GM18907 (cell line): ENCODE measurements at regions not wholly inside any gene's neighbourhood (a gene's known extent, or its start where the extent isn't known, plus 50 kb on each side); places are given as distances from the start of the nearest gene placed in this dataset.

Experiments
- ATAC-seq: cut with Tn5 transposase; IDR thresholded peaks from one replicate; pipeline ENCODE4 v1.9.1; 2021; ENCODE audit warnings: mild to moderate bottlenecking, moderate library complexity; ENCODE audit not compliant: unreplicated experiment

DNA sequence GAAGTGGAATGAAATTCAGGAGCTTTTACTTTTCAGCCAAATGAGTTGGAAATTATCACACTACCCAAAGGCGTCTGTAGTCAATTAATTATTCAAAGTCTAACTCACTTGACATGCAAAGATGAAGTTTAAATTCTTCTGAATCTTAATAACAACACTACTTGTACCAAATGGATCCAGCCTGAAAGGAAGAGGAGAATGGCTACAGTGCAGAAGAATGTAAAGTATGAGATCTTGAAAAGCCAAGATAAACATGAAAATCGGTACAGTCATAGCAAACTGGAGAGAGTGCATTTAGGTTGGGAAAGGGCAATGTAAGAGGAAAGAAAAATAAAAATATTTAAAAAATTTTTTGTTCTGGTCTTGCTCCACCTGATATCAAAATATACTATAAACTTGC is 195.5 kb downstream of the SIM1 start:
- no peak for ATAC-seq

DNA sequence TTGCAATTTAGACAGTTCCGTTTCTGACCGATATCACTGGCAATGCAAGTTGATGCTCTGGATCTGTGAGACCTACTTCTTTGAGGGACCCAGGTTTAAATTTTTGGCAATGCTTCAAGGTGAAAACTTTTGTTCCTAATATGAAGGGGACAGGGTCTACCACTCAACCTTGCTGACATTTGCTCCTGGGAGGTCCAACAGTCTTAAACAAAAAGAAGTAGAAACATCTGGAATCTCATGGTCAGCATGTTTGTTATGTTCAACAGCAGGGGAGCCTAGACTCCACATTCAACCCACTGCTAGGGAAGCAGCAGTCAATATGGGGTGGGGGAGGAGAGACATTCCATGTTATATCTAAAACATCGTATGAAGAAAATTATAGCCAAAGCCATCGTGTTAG is 196.4 kb downstream of the SIM1 start:
- ATAC-seq, result no peak

DNA sequence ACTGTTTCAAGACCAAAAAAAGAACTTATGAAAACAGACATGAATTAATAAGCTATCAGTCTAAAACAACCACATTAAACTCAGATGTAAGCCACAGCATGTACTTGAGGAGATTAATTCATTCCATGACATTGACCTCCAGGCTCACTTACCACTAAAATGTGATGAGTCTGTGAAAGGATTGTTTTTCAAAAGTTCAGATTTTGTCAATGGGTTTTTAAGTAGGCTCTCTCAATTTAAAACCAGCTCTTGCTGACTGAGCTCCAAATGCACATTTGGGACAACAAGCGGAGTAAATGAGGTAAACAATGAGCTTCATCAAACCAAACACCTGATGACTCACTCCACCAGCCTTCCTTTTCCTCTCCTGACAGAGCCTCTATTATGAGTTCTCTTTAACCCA is 197.0 kb downstream of the SIM1 start:
- ATAC-seq, result no peak

DNA sequence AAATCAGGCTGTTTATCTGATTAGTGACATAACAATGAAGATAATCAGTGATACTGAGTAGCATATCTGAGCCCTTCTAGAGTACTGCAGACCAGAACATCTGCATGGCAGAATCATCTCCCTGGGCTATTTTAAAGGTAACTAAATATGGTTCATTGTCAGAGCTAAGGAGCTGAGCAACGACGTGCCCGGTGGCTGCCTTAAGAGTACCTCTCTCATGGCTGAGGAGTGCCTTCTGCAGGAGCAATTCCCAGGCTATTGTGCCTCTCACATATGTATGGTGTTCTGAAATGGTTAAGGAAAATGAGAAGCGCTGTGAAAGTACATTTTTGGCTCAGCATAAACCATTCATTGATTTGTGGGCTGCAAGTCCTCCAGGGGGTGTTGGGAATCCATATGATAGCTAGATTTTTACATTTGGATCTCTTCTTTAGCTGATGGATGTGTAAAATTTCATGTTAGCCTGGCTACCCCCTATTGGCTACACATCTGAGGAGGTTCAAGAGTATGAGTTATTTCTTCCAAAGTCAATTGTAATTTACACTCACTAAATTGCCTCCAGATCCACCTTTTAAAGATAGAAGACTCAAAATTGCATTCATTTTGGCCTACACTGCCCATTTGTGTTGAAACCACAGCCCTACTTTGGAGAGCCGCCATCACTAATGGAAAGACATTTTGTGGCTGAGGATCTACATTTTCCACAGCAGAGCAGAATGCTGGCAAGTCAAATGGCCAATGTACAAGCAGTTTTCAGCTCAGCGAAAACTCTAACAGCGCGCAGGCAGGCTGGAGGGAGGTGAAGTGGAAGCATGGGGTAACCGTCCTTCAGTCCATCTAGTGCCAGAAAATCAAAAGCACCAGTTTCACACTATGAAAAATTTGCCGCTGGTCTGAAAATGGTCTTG is 198.0 kb downstream of the SIM1 start:
- ATAC-seq, result no peak

DNA sequence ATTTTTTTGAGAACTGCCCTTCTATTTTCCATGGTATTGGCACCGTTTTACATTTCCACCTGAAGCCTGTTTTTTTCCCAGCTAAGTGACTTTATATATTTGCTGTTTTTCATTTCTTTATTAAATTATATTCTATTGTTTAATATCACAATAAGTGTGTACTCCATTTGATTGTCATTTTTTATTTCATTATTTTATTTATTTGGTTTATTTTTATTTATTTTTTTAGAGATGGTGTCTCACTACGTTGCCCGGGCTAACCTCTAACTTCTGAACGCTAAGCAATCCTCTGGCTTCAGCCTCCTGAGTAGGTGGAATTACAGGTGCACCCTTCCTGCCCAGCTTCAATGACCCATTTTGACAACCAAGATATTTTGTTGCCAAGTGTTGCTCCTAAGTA is 202.6 kb downstream of the SIM1 start:
- ATAC-seq, result no peak

DNA sequence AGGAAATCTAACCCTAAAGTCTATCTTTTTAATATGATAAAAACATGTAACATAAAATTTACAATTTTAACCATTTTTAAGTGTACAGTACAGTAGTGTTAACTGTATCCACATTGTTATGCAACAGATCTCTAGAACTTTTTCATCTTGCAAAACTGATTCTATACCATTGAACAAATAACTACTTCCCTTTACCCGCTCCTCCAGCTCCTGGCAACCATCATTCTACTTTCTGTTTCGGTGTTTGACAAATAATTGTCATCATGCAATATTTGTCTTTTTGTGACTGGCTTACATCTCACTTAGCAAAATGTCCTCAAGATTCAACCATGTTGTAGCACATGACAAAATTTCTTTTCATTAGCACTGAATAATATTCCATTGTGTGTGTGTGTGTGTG is 203.2 kb downstream of the SIM1 start:
- ATAC-seq, result no peak

DNA sequence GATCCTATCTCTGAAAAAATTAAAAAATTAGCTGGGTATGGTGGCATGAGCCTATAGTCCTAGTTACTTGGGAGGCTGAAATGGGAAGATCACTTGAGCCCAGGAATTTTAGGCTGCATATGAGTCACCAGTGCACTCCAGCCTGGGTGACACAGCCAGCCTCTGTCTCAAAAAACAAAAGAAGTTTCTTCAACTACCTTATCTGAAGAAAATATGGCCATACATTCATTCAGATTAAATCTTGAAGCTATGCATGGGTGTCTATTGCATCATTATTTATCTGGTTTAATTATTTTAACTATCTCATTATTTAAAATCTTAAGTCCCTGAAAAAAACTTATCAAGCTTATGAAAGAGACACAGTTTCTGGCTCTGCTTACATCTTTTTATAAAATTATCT is 204.1 kb downstream of the SIM1 start:
- no peak for ATAC-seq

DNA sequence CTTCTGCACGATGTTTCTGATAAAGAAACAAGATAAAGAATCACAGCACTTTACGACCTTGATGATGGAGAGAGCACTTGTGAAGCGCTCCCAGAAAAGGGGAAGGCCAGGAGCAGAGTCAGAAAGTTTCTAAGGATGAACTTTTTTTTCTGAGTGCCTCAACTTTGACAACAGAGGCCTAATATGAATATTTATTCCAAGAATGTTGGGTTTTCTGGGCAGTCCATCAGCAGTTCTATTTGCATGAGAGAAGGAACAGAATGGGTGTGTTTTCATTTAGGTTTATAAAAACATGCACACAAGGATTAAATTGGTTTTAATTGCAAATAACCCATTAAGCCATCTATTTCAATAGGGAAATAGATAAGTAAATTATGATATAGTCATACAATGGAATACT is 204.9 kb downstream of the SIM1 start:
- no peak for ATAC-seq

DNA sequence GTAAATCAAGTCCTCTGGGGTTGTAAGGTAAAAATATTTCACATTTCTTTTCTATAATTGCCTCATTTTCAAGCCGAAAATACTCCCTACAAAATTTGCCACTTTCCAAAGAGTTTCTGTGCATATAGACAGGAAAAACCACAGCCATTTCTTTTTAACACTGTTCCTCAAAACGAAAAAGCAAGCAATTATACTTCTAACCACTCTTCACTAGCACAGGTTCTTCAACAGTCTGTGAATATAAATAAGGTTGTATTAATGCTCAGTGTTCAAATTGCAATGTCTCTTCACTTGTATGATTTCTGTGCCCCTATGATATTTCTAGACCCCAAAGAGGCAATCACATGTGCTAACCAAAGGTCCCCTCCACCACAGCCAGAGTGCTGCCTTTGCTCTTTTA is 206.0 kb downstream of the SIM1 start:
- no peak for ATAC-seq

DNA sequence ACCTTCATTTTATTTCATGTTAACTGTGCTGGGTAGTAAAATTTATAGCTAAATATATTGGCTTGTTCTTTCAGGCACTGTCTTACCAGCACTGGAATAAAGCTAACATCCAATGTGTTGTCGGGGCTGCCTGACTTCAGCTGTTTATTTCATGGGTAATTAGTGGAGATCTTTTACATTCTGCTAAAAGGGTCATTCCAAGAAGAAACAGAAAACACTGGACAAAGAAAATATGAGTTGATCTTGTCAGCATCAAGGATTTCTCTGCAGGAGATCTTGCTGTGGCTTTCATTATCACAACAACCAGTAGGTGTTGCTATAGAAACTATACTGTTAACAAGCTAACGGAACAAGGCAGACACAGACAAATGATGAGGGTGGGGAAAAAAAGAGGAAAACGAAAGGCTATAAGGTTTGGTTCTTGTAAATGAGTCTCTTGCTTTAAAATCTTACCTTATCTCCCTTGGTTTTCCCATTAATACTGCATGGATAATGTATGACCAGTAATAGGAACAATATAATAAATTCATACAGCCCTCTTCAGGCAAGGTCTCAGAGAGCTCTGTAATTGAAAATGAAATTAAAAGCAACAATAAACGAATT is 206.8 kb downstream of the SIM1 start:
- ATAC-seq, result peak; percentile 96

DNA sequence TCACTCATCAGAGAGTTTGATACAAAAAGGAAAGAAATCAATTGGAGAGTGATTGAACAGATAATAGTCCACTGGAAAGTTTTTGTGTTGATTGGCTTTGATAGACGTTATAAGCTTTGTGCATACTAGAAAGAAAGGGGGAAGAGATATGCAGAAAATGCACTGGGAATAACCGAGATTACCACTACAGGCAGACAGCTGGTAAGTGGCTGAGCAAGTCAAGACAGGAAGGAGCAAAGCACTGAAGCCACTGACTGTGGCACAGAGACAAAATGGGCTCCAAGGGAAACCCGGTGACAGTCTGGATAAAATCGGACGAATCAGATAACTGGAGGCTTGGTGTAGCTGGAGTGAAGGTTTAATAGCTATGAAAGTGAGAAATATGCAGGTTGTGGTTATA is 209.0 kb downstream of the SIM1 start:
- no peak for ATAC-seq

DNA sequence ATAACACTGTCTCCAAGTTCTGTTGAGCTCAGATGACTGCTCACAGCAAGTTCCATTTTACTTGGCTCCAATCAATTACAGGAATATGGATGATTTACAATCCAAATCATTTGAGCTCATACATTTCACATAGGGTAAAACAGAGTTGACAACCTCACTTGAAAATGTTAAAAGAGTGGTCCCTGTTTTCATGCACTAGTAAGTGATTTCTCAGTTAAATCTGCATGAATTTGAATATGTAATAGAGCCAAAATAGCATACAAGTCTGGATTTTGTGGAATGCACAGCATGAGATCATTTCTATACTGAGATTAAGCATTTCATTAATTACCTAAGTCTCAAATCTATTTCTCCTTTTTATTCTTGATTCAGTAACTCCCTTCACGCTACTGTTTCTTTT is 217.6 kb downstream of the SIM1 start:
- ATAC-seq, result no peak

DNA sequence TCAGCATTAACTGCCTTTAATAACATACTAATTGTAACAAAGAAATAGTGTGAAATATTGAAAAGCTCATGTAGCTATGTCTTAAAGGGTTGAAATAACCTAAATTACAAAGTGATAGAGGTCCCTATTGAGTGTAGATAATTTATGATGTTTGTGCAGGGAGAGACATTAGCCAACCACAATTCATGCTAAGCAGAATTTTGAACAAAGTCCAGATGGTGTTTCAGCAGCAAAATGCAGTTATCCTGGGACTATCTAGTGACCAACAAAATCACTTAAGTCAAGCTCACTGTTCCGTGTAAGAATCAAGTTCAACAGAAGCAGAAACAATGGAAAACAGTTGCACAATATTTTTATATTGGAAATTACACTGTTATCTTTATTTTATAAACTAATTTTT is 218.5 kb downstream of the SIM1 start:
- no peak for ATAC-seq

DNA sequence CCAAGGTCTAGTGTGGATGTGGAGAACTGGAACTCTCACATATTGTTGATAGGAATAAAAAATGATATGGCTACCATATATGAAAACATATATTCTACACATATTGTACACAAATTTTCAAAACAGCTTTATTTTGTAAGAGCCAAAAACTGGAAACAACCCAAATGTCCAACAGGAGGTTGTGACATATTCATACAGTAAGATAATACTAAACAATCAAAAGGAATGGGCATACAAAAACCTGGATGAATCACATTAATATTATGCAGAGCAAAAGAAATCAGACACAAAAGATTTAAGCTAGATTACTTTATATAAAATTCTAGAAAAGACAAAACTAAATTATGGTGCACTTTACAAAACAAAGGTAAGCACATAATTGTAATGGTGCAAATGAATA is 223.9 kb downstream of the SIM1 start:
- ATAC-seq, result no peak

DNA sequence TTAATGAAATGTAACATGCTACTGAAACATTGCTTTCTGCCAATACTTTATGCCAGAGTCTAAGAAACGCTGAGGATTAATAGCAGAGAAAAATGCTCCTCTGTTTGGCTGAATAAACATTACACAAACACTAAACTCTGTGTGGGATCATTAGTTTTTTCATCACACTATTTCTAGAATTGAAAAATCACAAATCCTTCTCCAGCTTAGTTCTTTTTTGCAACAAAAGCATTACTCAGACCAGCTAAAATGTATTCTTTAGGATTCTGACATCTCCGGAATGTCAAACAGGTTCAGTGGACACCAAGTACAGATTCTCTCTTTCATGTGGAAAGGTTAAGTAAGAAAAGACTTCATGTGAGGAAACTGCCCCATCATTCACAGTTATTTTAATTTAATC is 226.9 kb downstream of the SIM1 start:
- ATAC-seq, result no peak

DNA sequence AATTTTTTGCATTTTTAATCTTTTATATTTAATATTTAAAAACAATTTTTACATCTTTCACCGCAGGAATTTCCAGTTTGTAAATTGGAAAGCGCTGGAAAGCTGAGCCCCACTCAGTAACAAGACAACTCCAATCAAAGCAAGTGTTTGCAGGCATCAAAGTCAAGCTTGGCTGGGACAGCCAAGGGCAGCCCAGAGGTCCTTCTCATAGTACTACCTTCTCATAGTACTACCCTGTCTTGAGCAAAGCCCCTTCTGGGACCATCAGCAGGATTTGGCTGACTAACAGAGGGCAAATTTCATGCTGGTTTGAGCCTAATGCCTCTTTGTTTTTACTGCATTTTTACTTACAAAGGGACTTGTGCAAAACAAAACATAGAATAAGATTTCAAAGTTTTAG is 228.3 kb downstream of the SIM1 start:
- no peak for ATAC-seq

DNA sequence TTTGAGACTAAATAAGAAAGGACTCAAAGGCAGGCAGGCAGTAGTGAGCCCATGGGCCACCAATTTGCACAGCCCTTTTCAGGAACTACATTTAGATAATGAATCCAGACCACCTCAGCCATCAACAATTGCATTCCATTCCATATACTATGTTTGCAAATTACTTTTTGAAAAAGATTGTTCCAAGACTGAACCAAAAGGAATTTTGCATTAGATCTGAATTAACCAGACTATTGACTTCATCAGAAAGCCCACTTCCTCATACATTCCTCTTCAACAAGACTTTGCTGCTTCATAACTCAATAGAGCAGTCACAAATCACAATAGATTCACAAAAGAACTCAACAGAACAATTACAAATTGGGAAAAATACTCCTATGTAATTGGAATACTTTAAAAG is 229.1 kb downstream of the SIM1 start:
- no peak for ATAC-seq

DNA sequence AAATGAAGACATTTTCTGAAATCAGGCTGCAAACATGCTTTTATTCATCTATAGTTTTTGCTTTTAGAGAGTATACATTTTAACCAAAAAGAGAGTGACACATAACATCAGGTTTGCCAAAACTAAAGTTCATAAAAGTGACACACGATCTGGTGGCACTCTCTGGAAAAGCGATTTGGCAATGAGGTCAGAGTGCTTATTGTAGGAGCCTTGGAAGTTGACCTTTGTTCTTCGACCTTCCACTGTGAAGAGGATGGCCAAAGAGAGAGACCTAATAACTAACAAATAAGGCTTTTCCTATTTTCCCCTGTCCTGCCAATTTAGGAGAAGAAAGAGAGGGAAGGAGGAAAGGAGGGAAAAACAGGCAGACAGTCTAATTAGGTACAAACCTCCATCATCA is 230.1 kb downstream of the SIM1 start:
- ATAC-seq, result no peak

DNA sequence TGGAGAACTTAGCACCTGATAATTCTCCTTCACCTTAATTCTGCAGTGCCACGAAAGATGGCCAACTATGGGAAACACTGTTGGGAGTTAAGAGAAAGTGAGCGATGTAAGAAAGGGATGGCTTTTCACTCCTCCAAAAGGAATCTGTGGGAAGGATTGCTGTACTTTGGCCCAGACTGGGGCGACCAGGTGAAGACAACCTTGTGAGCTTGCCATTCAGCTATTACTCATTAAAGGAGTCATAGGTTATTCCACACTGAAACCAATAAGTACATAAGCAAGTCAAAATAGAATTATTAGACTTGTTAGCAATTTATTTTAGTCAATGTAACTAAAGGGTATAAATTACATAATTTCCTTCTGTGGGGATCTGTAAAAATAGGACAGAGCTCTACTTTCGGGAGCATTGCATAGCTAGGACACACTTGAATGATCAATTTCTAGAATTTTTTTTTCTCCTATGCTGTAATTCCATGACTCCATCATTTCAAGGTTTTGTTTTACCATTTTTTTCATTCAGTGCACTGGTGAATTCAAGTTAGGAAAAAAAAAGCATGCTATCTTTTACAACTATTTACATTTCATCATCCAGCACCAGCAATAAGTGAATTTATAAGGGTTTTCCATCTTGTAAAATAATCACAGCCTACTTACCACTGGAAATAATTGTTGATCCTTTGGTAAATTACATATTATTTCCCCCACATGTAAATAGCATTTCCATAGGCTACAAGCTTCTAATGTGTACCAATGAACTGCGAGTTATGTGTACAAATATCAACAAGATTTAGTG is 231.7 kb downstream of the SIM1 start:
- no peak for ATAC-seq

DNA sequence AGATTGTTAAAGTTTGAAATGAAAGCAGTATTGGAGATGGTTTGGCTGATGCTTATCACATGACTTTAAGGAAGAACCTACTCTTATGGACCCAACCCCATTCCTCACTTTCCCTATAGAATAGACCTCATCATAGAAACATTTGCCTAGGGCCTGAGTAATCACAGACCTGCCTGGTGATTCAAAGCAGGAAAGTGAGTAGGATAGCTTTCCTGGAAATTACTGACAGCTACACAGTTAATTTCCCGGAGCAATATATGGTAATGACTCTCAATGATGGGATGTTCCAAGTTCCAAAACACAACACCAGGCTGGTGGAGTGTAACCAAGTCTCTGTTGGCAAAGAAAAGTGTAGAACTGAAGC is 233.8 kb downstream of the SIM1 start:
- no peak for ATAC-seq

DNA sequence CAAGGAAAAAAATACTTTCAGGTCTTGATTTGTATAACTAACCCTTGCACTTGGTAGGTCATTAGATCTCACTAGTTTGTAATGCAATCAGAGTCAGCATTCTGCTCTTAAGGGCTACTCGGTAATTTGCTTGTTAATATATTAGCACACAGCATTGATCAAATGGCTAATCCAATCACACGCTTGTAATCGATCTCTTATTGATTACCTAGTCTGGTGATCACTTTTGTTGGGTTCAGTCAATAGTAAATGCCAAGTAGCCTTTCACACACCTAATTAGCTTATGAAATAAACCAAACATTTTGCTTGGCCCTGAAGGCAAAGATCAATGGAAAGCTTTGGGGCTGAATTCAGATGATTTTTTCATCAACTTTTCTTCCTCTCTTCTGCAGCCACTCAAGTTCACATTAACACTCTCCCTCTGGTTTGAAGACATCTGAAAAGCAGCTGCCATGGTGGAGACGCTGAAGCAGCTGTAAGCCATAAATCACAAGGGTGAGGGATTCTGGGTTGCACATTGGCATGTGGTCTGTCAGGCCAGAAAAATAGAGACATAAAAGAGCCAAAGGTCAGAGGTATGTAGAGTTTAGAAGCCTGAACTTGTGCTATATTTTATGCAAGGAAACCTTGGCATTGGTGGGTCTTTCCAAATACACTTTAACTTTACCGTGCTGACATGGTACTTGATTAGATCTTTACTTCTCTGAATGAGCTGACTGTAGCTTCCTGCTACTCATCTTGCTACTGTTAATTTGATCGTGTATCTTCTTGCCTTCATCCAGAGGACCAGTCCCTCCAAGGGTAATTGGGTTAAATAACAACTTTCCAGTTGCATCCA is 234.4 kb downstream of the SIM1 start:
- ATAC-seq, result no peak
